Panc1 (cell line): ENCODE measurements at regions not wholly inside any gene's neighbourhood (a gene's known extent, or its start where the extent isn't known, plus 50 kb on each side); places are given as distances from the start of the nearest gene placed in this dataset.

Source experiments
- ATAC-seq: fragments of 200-7000 bp; cut with Tn5 transposase; 2 replicates; pipeline ENCODE4 v1.9.1; 2020; ENCODE audit warnings: mild to moderate bottlenecking, moderate library complexity
- BruUV-seq: library from RNA; stranded (reverse); fragments of 400-500 nt; replicated peaks from 2 replicates; lab custom pipeline; 2021; lab: Mats Ljungman, UMichigan
- CTCF ChIA-PET: fragments of 300-600 bp; sonication (Branson Sonifier 250); formaldehyde crosslinking; loops from one replicate; lab custom pipeline; 2022; ENCODE audit warnings: antibody characterized with exemption; lab: Charles Lee
- POLR2A ChIA-PET: fragments of 300-600 bp; sonication (Branson Sonifier 250); formaldehyde crosslinking; loops from one replicate; lab custom pipeline; 2022; ENCODE audit warnings: antibody characterized with exemption; lab: Charles Lee
- DNase-seq: peaks from one replicate; pipeline ENCODE4 v3.0.0-alpha.2; 2010; ENCODE audit warnings: low read depth, low spot score
- H3K27ac ChIP-seq: 2 replicates; pipeline ENCODE4 v1.5.1; 2011; ENCODE audit warnings: mild to moderate bottlenecking, low read length, inconsistent platforms
- H3K27me3 ChIP-seq: fragments of 200-500 bp; sonication (Bioruptor generic); 2 replicates; pipeline ENCODE4 v1.6.0; 2014; ENCODE audit warnings: low read length, inconsistent platforms; ENCODE audit not compliant: control insufficient read depth, insufficient read depth
- H3K36me3 ChIP-seq: fragments of 200-500 bp; sonication (Bioruptor generic); 2 replicates; pipeline ENCODE4 v1.5.1; 2014; ENCODE audit warnings: inconsistent platforms, mild to moderate bottlenecking, low read length, moderate library complexity; ENCODE audit not compliant: control insufficient read depth, insufficient read depth
- H3K4me1 ChIP-seq: 2 replicates; pipeline ENCODE4 v1.5.1; 2011; ENCODE audit warnings: inconsistent platforms, mild to moderate bottlenecking, low read length, moderate library complexity; ENCODE audit not compliant: control insufficient read depth, insufficient read depth
- H3K4me3 ChIP-seq, 2 experiments: 2 replicates each; pipeline ENCODE4 v1.5.1; 2011 to 2012; ENCODE audit warnings: low read depth in 2 of 2, low read length in 2 of 2, mild to moderate bottlenecking in 2 of 2, inconsistent platforms in 1 of 2, moderate library complexity in 1 of 2
- H3K9me3 ChIP-seq: fragments of 200-500 bp; sonication (Bioruptor generic); 2 replicates; pipeline ENCODE4 v1.5.1; 2014; ENCODE audit warnings: low read depth, mild to moderate bottlenecking, inconsistent platforms, low read length, moderate library complexity; ENCODE audit not compliant: control insufficient read depth, insufficient read depth
- CTCF ChIP-seq: fragments of 450-650 bp; IDR thresholded peaks from 2 replicates; pipeline ENCODE4 v1.5.1; 2017; ENCODE audit warnings: mild to moderate bottlenecking
- POLR2AphosphoS5 ChIP-seq: IDR thresholded peaks from 2 replicates; pipeline ENCODE4 v1.6.1; 2012; ENCODE audit warnings: mild to moderate bottlenecking, low read depth, low read length, moderate library complexity
- SIN3A ChIP-seq: IDR thresholded peaks from 2 replicates; pipeline ENCODE4 v1.6.1; 2012; ENCODE audit warnings: low read depth, mild to moderate bottlenecking, low read length, moderate library complexity, borderline replicate concordance; ENCODE audit not compliant: insufficient read depth
- TCF7L2 ChIP-seq: IDR thresholded peaks from 2 replicates; pipeline ENCODE4 v1.6.1; 2011; ENCODE audit warnings: mild to moderate bottlenecking, low read depth, low read length, inconsistent platforms
- in situ Hi-C: cut with HindIII; loops from 2 replicates; pipeline ENCODE4 v1.10.0; 2016; ENCODE audit warnings: low sequenced_read_pairs, low pct_unique_long_range_greater_than_20kb
- intact Hi-C: fragments of 100-400 bp; cut with micrococcal nuclease; formaldehyde crosslinking; loops from one replicate; pipeline ENCODE4 v1.10.0; 2022; ENCODE audit not compliant: unreplicated experiment
- TF ChIP-seq, protein P1 (sequence below), 2 experiments: IDR thresholded peaks; 2 replicates each; pipeline ENCODE4 v1.6.1; 2011 to 2012; ENCODE audit warnings: low read depth in 2 of 2, control low read depth in 1 of 2, low read length in 1 of 2, mild to moderate bottlenecking in 1 of 2, moderate library complexity in 1 of 2; ENCODE audit not compliant: insufficient read depth in 1 of 2

DNA sequence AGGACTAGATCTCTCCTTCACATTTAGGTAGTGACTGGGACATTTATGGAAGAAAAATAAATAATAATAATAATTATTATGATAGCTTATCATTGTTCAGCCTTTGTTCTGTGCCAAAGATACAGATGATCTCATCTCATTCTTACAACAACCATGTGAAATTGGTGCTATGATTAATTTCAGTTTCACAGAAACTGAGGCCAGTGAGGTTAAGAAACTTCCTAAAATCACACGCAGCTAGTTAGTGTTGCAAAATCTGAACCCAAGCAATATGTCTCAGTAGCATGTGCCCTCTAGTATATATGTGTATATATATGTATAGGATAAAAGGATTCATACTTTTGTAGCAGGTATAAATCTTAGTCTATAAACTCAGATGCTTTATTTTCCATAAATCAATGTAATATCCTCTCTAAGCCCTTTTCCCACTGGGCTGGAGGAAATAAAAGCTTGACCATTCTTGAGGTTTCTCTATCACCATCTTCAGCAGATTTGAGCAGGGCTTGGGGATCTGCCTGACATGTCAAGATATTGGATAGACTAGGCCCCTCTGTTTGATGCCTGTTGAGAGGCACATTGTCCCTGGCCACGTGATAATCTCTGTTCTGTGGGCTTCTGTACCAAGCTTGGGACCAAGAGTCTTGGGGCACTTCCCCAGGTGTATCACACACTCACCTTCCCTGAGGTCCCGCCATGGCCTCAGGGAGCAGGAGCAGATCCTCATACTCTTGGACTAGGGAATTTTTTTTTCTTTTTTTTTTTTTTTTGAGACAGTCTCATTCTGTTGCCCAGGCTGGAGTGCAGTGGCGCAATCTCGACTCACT is 172.6 kb upstream of the NRP1 start:
- no peaks in the 10 kb centered on the region for H3K36me3 ChIP-seq
- no peak for DNase-seq
- TF ChIP-seq CTCF (no peak), TCF7L2 (no peak), POLR2AphosphoS5 (no peak), SIN3A (no peak)
- TF ChIP-seq, protein P1, sequence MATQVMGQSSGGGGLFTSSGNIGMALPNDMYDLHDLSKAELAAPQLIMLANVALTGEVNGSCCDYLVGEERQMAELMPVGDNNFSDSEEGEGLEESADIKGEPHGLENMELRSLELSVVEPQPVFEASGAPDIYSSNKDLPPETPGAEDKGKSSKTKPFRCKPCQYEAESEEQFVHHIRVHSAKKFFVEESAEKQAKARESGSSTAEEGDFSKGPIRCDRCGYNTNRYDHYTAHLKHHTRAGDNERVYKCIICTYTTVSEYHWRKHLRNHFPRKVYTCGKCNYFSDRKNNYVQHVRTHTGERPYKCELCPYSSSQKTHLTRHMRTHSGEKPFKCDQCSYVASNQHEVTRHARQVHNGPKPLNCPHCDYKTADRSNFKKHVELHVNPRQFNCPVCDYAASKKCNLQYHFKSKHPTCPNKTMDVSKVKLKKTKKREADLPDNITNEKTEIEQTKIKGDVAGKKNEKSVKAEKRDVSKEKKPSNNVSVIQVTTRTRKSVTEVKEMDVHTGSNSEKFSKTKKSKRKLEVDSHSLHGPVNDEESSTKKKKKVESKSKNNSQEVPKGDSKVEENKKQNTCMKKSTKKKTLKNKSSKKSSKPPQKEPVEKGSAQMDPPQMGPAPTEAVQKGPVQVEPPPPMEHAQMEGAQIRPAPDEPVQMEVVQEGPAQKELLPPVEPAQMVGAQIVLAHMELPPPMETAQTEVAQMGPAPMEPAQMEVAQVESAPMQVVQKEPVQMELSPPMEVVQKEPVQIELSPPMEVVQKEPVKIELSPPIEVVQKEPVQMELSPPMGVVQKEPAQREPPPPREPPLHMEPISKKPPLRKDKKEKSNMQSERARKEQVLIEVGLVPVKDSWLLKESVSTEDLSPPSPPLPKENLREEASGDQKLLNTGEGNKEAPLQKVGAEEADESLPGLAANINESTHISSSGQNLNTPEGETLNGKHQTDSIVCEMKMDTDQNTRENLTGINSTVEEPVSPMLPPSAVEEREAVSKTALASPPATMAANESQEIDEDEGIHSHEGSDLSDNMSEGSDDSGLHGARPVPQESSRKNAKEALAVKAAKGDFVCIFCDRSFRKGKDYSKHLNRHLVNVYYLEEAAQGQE (IDR thresholded peaks at IDR 0.05; ENCODE audit: insufficient read depth in 1 of 2, low read depth in 2 of 2, low read length in 1 of 2) = no peak
- peaks cover 7% of the 10 kb centered on the region for H3K4me1 ChIP-seq
- no peaks in the 10 kb centered on the region for H3K9me3 ChIP-seq
- POLR2A ChIA-PET = interaction anchor here (0.5 kb wide), 1 partner anchor 990 kb away, joined by 4 read pairs; no protein-coding TSS in a partner anchor
- in situ Hi-C loops (no loop called here), intact Hi-C loops (no loop called here)
- H3K27ac ChIP-seq = no peak overlapping the region
- CTCF ChIA-PET = no interaction called here
- no TSS peak for BruUV-seq
- H3K27me3 ChIP-seq = no peaks in the 10 kb centered on the region
- no peak overlapping the region for H3K4me3 ChIP-seq
- ATAC-seq = no peak

- H3K4me3 ChIP-seq = no peak overlapping the region
- no peak overlapping the region for H3K27ac ChIP-seq
- H3K9me3 ChIP-seq = no peaks in the 10 kb centered on the region
- in situ Hi-C loops = no loop called here
- no peak for ATAC-seq
- TF ChIP-seq, protein P1 (IDR thresholded peaks at IDR 0.05; ENCODE audit: insufficient read depth in 1 of 2, low read depth in 2 of 2, low read length in 1 of 2) = no peak
- no peak for TF ChIP-seq POLR2AphosphoS5
- no peak for TF ChIP-seq CTCF
- no peak for TF ChIP-seq TCF7L2
- no peak for TF ChIP-seq SIN3A
- POLR2A ChIA-PET = no interaction called here
- H3K27me3 ChIP-seq = no peaks in the 10 kb centered on the region
- CTCF ChIA-PET = no interaction called here
- intact Hi-C loops = no loop called here
- peaks cover 7% of the 10 kb centered on the region for H3K4me1 ChIP-seq
- DNase-seq = no peak
- H3K36me3 ChIP-seq = no peaks in the 10 kb centered on the region
- no TSS peak for BruUV-seq
Observed at GRCh38 chr10:33506391-33506790, 171.9 kb upstream of the NRP1 start.
